LNCaP clone FGC (cell line): ENCODE measurements at regions not wholly inside any gene's neighbourhood (a gene's known extent, or its start where the extent isn't known, plus 50 kb on each side); places are given as distances from the start of the nearest gene placed in this dataset.

Source experiments
- DNase-seq: peaks from one replicate; pipeline ENCODE4 v3.0.0-alpha.2; 2011; ENCODE audit warnings: low read depth
- H3K4me3 ChIP-seq: 2 replicates; pipeline ENCODE4 v1.5.1; 2011; ENCODE audit warnings: mild to moderate bottlenecking, low read depth, low read length, control low read depth
- TF ChIP-seq, protein P1 (sequence below): IDR thresholded peaks from 2 replicates; pipeline ENCODE4 v1.5.1; 2012; ENCODE audit warnings: mild to moderate bottlenecking; ENCODE audit not compliant: control insufficient read depth, insufficient read depth; ENCODE audit errors: extremely low read depth

DNA sequence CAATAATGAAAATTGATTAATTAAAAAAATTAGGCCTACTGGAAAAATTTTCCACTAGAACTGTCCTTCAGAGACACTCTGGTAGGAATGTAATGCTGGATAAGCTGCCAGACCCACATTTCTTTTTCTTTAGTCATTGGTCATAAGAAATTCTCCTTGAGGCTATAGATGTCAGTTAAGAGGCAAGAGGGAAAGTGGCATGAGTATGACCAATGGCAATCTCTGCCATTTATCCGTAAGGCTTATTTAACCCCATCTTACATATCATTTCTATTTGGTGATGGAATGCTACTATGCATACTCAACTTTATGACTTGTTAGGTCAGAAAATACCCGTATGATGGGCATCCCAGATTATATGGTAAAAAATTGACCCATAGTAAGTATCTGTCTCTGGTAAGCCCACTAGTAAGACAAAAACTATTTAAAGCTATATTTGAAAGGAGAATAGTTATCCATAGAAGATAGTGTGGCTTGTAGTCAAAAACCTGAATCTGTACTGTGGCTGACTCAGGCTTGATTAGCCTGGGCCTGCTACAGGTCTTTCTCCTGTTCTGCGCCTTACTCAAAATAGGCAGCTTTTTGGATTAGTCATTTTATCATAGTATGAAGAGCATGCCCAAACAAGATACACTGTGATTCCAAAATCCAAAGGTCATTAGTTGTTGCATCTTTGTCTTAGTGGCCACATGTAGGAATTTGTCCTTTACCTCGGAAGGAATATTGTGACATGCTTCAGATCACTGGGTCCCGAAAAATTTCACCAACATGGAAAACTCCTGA is 314.7 kb downstream of the PYDC2 start:
- H3K4me3 ChIP-seq, result no peak overlapping the region
- DNase-seq, result no peak
- TF ChIP-seq, protein P1, sequence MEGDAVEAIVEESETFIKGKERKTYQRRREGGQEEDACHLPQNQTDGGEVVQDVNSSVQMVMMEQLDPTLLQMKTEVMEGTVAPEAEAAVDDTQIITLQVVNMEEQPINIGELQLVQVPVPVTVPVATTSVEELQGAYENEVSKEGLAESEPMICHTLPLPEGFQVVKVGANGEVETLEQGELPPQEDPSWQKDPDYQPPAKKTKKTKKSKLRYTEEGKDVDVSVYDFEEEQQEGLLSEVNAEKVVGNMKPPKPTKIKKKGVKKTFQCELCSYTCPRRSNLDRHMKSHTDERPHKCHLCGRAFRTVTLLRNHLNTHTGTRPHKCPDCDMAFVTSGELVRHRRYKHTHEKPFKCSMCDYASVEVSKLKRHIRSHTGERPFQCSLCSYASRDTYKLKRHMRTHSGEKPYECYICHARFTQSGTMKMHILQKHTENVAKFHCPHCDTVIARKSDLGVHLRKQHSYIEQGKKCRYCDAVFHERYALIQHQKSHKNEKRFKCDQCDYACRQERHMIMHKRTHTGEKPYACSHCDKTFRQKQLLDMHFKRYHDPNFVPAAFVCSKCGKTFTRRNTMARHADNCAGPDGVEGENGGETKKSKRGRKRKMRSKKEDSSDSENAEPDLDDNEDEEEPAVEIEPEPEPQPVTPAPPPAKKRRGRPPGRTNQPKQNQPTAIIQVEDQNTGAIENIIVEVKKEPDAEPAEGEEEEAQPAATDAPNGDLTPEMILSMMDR, result no peak

DNA sequence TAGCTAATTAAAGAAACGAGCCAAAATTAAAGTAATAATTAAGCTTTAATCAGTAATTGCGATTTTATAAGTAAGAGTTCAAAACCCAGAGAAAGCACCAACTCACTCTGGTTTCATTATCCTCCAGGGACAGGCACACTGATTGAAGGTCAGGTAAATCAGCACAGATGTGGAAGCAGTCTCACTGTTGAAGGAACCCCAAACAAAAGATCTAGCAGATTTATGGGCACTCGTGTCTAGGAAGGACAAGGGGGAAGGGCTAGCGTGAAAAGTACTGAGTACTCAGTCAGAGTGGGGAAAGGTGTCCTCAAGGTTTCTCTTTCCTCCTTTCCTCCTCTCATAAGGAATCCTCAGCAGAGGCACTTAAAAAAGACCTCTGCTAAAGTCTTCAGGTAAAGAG is 320.1 kb downstream of the PYDC2 start:
- TF ChIP-seq, protein P1, result no peak
- DNase-seq, result no peak
- no peak overlapping the region for H3K4me3 ChIP-seq

DNA sequence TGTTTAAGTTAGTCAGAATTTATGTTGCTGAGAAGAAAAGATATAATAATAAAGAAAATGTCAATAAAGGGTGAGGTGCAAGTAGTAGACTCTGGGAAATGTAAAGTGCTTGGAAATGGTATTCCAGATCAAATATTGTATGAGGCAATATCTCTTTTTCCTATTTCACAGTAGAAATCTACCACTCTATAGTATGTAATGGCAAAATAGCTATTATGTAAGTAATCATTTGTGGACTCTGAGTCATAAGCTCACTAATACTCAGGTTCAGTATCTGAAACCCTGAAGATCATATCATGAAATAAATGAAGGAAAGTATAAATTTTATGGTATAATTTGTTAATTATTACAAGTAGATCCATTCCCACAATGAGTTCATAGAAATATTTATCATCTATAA is 322.1 kb downstream of the PYDC2 start:
- TF ChIP-seq, protein P1, result no peak

DNA sequence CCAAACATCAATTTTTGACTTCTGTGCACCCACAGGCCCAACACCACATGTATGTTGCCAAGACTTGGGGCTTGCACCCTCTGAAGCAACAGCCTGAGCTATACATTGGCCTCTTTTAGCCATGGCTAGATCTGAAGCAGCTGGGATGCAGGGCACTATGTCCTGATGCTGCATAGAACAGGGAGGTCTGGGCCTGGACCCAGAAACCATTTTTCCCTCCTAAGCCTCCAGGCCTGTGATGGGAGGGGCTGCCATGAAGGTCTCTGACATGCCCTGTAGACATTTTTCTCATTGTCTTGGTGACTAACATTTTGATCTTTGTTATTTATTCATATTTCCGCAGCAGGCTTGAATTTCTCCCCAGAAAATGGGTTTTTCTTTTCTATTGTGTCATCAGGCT is 330.0 kb downstream of the PYDC2 start:
- TF ChIP-seq, protein P1, result no peak
- no peak for DNase-seq
- H3K4me3 ChIP-seq, result no peak overlapping the region

More for the DNA sequence above, 322.1 kb downstream of the PYDC2 start:
- DNase-seq, result no peak
- no peak overlapping the region for H3K4me3 ChIP-seq

DNA sequence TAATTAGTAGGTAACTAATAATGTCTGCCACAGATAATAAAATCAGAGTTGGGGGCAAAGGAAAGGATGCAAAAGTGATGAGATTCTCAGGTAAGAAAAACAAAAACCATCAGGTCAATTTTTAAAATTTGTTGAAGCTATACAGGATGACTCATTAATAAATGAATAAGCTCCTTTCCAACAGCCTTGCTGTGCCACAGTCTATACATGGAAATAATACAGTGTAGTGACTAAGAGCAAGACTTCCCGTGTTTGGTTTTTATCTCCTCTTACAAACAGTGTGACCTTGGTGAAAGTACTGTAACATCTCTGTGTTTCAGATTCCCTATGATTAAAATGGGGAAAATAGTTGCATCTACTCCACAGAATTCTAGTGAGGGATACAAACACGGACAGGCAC is 331.6 kb downstream of the PYDC2 start:
- no peak overlapping the region for H3K4me3 ChIP-seq
- TF ChIP-seq, protein P1, result no peak
- no peak for DNase-seq

DNA sequence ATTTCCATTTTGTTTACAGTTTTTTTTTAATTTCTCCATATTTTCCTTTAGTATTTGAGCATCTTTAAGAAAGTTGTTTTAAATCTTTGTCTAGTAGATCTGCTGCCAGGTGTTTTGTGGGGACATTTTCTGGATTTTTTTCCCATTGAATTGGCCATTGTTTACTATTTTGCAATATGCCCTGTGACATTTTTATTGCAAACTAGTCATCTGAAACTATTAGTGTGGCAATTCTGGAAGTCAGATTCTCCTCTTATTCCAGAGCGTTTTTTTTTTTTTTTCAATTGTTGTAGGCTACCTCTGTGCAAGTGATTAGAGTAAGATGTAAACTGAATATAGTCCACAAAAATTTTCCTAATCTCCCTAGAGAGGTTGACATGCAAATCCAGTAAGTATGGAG is 334.2 kb downstream of the PYDC2 start:
- TF ChIP-seq, protein P1, result no peak
- no peak for DNase-seq
- no peak overlapping the region for H3K4me3 ChIP-seq

DNA sequence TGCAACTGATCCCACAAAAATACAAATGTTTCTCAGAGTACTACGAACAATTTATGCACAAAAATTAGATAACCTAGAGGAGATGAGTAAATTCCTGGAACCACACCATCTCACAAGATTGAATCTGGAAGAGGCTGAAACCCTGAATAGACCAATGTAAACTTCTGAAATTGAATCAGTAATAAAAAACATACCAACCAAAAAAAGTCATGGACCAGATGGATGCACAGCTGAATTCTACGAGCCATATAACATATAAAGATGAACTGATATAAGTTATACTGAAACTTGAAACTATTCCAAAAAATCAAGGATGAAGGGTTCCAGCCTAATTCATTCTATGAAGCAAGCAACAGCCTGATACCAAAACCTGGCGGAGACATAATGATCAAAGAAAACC is 336.3 kb downstream of the PYDC2 start:
- TF ChIP-seq, protein P1, result no peak
- no peak for DNase-seq
- no peak overlapping the region for H3K4me3 ChIP-seq
